ENCODE measurements at regions not wholly inside any gene's neighbourhood (a gene's known extent, or its start where the extent isn't known, plus 50 kb on each side); places are given as distances from the start of the nearest gene placed in this dataset.
"Not testable (repeated sequence)": the region's sequence is repeated elsewhere in the genome, so short reads cannot be mapped to it uniquely, and the experiment has no call there.

- Histone ChIP-seq H3K36me3 (ENCODE audit: insufficient read depth, low read length) (no peaks in the 10 kb centered on the region), H3K4me1 (ENCODE audit: insufficient read depth, low read length) (no peaks in the 10 kb centered on the region), H3K9me3 (ENCODE audit: control insufficient read depth in 1 of 2, low read length in 2 of 2) (no peaks in the 10 kb centered on the region), H3K27ac (ENCODE audit: low read depth, low read length) (no peak overlapping the region), H3K27me3 (ENCODE audit: insufficient read depth, low read length) (no peaks in the 10 kb centered on the region), H3K4me3 (ENCODE audit: low read length in 2 of 2) (no peak overlapping the region)
- Mint-ChIP-seq H3K27me3 (peaks cover 6 to 7% of the 10 kb centered on the region in 2 donors), H3K36me3 (no peaks in the 10 kb centered on the region), H3K9me3 (peaks cover 0 to 4% (median 0%) of the 10 kb centered on the region in 8 donors), H3K4me3 (no peak overlapping the region), H3K27ac (no peak overlapping the region), H3K4me1 (no peaks in the 10 kb centered on the region)
- no peak for DNase-seq
- CTCF ChIA-PET (ENCODE audit: partially characterized antibody) = no interaction called here
- POLR2A ChIA-PET (ENCODE audit: partially characterized antibody) = no interaction called here
- intact Hi-C loops (cut with micrococcal nuclease) = no loop called here
Measured at GRCh38 chr10:61217851-61218565, 235.2 kb downstream of the TMEM26 start.

DNA sequence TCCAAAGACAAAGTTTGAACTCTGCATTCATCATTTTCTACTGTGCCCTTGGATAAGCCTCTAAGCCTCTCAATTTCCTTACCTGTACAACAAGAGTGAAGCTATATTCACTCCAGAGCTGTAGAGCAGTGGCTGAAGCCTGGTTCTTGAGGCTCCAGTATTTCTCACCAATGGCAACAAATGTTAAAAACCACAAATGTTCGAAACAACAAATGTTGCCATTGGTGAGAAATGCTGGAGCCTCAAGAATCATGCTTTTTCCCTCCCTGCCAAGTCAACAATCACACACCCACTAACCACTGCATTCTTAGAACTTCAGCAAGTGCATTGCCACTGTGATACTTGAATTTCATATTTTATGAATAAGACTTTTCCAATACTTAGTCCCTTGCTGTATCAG is 237.9 kb downstream of the TMEM26 start:
- ChIA-PET POLR2A (ENCODE audit: partially characterized antibody) (no interaction called here), CTCF (ENCODE audit: partially characterized antibody) (no interaction called here)
- Histone ChIP-seq H3K27ac (ENCODE audit: low read depth, low read length) (no peak overlapping the region), H3K9me3 (ENCODE audit: control insufficient read depth in 1 of 2, low read length in 2 of 2) (no peaks in the 10 kb centered on the region), H3K4me3 (ENCODE audit: low read length in 2 of 2) (no peak overlapping the region), H3K36me3 (ENCODE audit: insufficient read depth, low read length) (no peaks in the 10 kb centered on the region), H3K27me3 (ENCODE audit: insufficient read depth, low read length) (peaks cover 4% of the 10 kb centered on the region), H3K4me1 (ENCODE audit: insufficient read depth, low read length) (no peaks in the 10 kb centered on the region)
- H3K27me3 Mint-ChIP-seq = peaks cover 0 to 2% of the 10 kb centered on the region in 2 donors
- H3K9me3 Mint-ChIP-seq = no peaks in the 10 kb centered on the region
- H3K4me1 Mint-ChIP-seq = no peaks in the 10 kb centered on the region
- intact Hi-C loops (cut with micrococcal nuclease) = no loop called here
- no peak for DNase-seq
- no peak overlapping the region for H3K27ac Mint-ChIP-seq
- H3K4me3 Mint-ChIP-seq = no peak overlapping the region
- H3K36me3 Mint-ChIP-seq = no peaks in the 10 kb centered on the region

DNA sequence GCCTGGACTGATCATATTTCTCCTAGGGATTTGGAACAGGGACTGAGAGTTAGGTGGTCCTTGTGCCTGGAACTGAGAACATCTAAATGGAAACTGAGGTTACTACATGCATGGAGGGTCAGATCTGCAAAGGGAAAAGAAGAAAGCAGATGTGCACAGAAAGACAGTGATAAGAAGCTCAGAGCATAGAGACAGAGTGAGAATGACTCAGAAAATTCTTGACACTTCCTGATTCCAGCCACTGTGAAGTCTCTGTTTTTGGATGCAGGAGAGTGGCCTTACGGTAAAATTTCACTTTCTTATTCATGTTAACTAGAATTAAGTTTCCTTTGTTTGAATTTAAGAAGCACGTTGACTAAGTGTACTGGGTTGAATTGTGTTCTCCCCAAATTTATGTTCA is 241.7 kb downstream of the TMEM26 start:
- H3K36me3 ChIP-seq (ENCODE audit: insufficient read depth, low read length) = no peaks in the 10 kb centered on the region
- H3K9me3 ChIP-seq (ENCODE audit: control insufficient read depth in 1 of 2, low read length in 2 of 2) = no peaks in the 10 kb centered on the region
- H3K4me1 Mint-ChIP-seq = no peaks in the 10 kb centered on the region
- no peaks in the 10 kb centered on the region for H3K36me3 Mint-ChIP-seq
- no peak overlapping the region for H3K27ac ChIP-seq (ENCODE audit: low read depth, low read length)
- no peak for DNase-seq
- H3K4me3 Mint-ChIP-seq = no peak overlapping the region
- intact Hi-C loops (cut with micrococcal nuclease) = no loop called here
- H3K4me1 ChIP-seq (ENCODE audit: insufficient read depth, low read length) = no peaks in the 10 kb centered on the region
- ChIA-PET CTCF (ENCODE audit: partially characterized antibody) (no interaction called here), POLR2A (ENCODE audit: partially characterized antibody) (no interaction called here)
- no peaks in the 10 kb centered on the region for H3K9me3 Mint-ChIP-seq
- peaks cover 4% of the 10 kb centered on the region for H3K27me3 ChIP-seq (ENCODE audit: insufficient read depth, low read length)
- H3K27me3 Mint-ChIP-seq = peaks cover 0 to 3% of the 10 kb centered on the region in 2 donors
- H3K27ac Mint-ChIP-seq = no peak overlapping the region
- no peak overlapping the region for H3K4me3 ChIP-seq (ENCODE audit: low read length in 2 of 2)

DNA sequence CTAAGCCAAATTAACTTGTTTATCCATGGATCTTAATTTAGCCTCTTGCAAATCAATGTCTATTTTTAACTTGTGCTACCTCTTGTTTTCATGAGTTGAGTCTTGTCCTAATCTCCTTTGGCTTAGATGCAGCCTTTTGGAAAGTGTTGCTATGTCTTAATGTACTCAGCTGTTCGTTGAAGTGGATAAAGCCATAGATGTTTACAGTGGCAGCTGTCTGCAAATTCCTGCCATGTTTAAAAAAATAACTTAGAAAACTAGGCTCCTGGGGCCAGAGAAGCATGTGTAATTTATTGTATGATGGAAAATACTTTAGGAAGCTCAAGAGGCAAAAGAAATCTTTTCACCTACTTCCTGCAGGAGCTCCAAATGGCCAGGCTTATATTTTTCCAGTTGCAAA is 253.1 kb upstream of the RHOBTB1 start:
- no peak overlapping the region for H3K27ac Mint-ChIP-seq
- H3K36me3 ChIP-seq (ENCODE audit: insufficient read depth, low read length) = no peaks in the 10 kb centered on the region
- H3K9me3 ChIP-seq (ENCODE audit: control insufficient read depth in 1 of 2, low read length in 2 of 2) = no peaks in the 10 kb centered on the region
- no peaks in the 10 kb centered on the region for H3K4me1 ChIP-seq (ENCODE audit: insufficient read depth, low read length)
- no peak overlapping the region for H3K4me3 Mint-ChIP-seq
- no peak overlapping the region for H3K27ac ChIP-seq (ENCODE audit: low read depth, low read length)
- no peak overlapping the region for H3K4me3 ChIP-seq (ENCODE audit: low read length in 2 of 2)
- POLR2A ChIA-PET (ENCODE audit: partially characterized antibody) = no interaction called here
- H3K4me1 Mint-ChIP-seq = no peaks in the 10 kb centered on the region
- H3K36me3 Mint-ChIP-seq = no peaks in the 10 kb centered on the region
- intact Hi-C loops (cut with micrococcal nuclease) = no loop called here
- peaks cover 2 to 4% of the 10 kb centered on the region in 2 donors for H3K27me3 Mint-ChIP-seq
- peaks cover 0 to 15% (median 4%) of the 10 kb centered on the region in 8 donors for H3K9me3 Mint-ChIP-seq
- no peak for DNase-seq
- H3K27me3 ChIP-seq (ENCODE audit: insufficient read depth, low read length) = no peaks in the 10 kb centered on the region
- CTCF ChIA-PET (ENCODE audit: partially characterized antibody) = interaction anchor here (0.6 kb wide), 1 partner anchor 10 kb away, joined by 3 read pairs; no protein-coding TSS in a partner anchor

DNA sequence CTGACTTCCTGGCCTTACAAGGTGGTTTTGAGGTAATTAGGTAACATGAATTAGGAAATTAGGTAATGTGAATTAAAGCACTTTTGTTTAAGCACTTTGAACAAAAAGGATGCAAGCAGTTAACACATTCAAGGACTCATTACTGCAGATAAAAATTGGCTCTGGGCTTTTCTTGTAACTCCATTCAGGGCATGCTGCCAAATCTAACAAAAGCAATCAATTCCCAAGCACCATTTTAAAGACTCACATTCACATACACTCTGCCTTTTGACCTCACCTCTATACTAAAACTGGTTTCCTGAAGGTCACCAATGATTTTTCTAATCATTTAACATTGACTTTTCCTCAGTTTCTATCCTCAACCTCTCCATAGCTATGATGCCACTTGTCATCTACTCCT is 251.2 kb upstream of the RHOBTB1 start:
- no peak for DNase-seq
- Histone ChIP-seq H3K4me1 (ENCODE audit: insufficient read depth, low read length) (no peaks in the 10 kb centered on the region), H3K36me3 (ENCODE audit: insufficient read depth, low read length) (no peaks in the 10 kb centered on the region), H3K9me3 (ENCODE audit: control insufficient read depth in 1 of 2, low read length in 2 of 2) (no peaks in the 10 kb centered on the region), H3K27me3 (ENCODE audit: insufficient read depth, low read length) (no peaks in the 10 kb centered on the region), H3K27ac (ENCODE audit: low read depth, low read length) (no peak overlapping the region), H3K4me3 (ENCODE audit: low read length in 2 of 2) (no peak overlapping the region)
- Mint-ChIP-seq H3K36me3 (no peaks in the 10 kb centered on the region), H3K27me3 (peaks cover 2 to 9% of the 10 kb centered on the region in 2 donors), H3K27ac (no peak overlapping the region), H3K4me3 (no peak overlapping the region), H3K9me3 (peaks cover 0 to 15% (median 6%) of the 10 kb centered on the region in 8 donors), H3K4me1 (no peaks in the 10 kb centered on the region)
- intact Hi-C loops (cut with micrococcal nuclease) = no loop called here
- ChIA-PET CTCF (ENCODE audit: partially characterized antibody) (no interaction called here), POLR2A (ENCODE audit: partially characterized antibody) (no interaction called here)

- H3K27ac Mint-ChIP-seq; H3K27me3 Mint-ChIP-seq; H3K36me3 ChIP-seq (ENCODE audit: insufficient read depth, low read length); H3K9me3 ChIP-seq (ENCODE audit: control insufficient read depth in 1 of 2, low read length in 2 of 2); H3K36me3 Mint-ChIP-seq; POLR2A ChIA-PET (ENCODE audit: partially characterized antibody); H3K27me3 ChIP-seq (ENCODE audit: insufficient read depth, low read length); H3K4me3 Mint-ChIP-seq; H3K4me1 Mint-ChIP-seq; DNase-seq; H3K4me1 ChIP-seq (ENCODE audit: insufficient read depth, low read length); H3K4me3 ChIP-seq (ENCODE audit: low read length in 2 of 2); intact Hi-C loops (cut with micrococcal nuclease); CTCF ChIA-PET (ENCODE audit: partially characterized antibody); H3K27ac ChIP-seq (ENCODE audit: low read depth, low read length): not testable (repeated sequence)
- peaks cover 0 to 15% (median 6%) of the 10 kb centered on the region in 8 donors for H3K9me3 Mint-ChIP-seq
Measured at GRCh38 chr10:61192589-61192988, 248.6 kb upstream of the RHOBTB1 start.

DNA sequence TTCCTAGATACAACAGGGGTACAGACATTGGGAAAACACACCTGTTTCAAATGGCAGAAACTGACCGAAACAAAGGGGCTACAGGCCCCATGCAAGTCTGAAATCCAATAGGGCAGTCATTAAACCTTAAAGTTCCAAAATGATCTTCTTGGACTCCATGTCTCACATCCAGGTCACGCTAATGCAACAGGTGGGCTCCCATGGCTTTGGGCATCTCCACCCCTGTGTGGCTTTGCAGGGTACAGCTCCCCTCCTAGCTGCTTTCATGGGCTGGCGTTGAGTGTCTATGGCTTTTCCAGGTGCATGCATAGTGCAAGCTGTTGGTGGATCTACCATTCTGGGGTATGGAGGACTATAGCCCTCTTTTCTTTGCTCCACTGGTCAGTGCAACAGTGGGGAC is 248.1 kb upstream of the RHOBTB1 start:
- no peak overlapping the region for H3K4me3 Mint-ChIP-seq
- no peaks in the 10 kb centered on the region for H3K27me3 ChIP-seq (ENCODE audit: insufficient read depth, low read length)
- H3K27ac Mint-ChIP-seq = no peak overlapping the region
- no peaks in the 10 kb centered on the region for H3K9me3 ChIP-seq (ENCODE audit: control insufficient read depth in 1 of 2, low read length in 2 of 2)
- no peaks in the 10 kb centered on the region for H3K36me3 Mint-ChIP-seq
- ChIA-PET POLR2A (ENCODE audit: partially characterized antibody) (no interaction called here), CTCF (ENCODE audit: partially characterized antibody) (no interaction called here)
- peaks cover 5 to 9% of the 10 kb centered on the region in 2 donors for H3K27me3 Mint-ChIP-seq
- H3K4me1 ChIP-seq (ENCODE audit: insufficient read depth, low read length) = no peaks in the 10 kb centered on the region
- intact Hi-C loops (cut with micrococcal nuclease) = no loop called here
- H3K4me1 Mint-ChIP-seq = no peaks in the 10 kb centered on the region
- no peak overlapping the region for H3K27ac ChIP-seq (ENCODE audit: low read depth, low read length)
- no peak overlapping the region for H3K4me3 ChIP-seq (ENCODE audit: low read length in 2 of 2)
- H3K36me3 ChIP-seq (ENCODE audit: insufficient read depth, low read length) = no peaks in the 10 kb centered on the region
- H3K9me3 Mint-ChIP-seq = peaks cover 0 to 15% (median 6%) of the 10 kb centered on the region in 8 donors
- no peak for DNase-seq

Data from CD4-positive, alpha-beta memory T cell (primary cell).